ENCODE measurements at regions not wholly inside any gene's neighbourhood (a gene's known extent, or its start where the extent isn't known, plus 50 kb on each side); places are given as distances from the start of the nearest gene placed in this dataset.

DNA sequence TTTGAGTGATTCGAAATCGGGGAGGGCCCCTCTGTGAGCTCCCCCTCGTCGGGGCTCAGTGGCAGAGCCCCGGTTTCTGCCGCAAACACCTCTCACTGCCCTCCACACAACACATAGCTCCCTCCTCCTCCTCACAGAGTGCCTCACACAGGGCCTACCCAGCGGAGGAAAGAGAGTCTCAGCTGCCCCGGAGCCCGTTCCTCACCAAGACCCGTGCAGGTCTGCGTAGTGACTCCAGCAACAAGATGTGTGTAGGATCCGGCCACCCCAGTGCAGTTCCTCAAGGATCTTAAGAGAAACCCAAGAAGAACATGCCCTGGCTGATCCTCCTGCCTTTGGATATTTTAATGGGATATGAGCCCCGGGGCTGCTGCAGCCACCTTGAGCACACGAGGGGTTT lies 238.4 kb downstream of the BRD1 start:
- no peak overlapping the region for H3K4me3 ChIP-seq (ENCODE audit: low read depth, low read length)
- H3K9me3 ChIP-seq (ENCODE audit: control insufficient read depth, insufficient read depth, low read depth, low read length): no peaks in the 10 kb centered on the region

DNA sequence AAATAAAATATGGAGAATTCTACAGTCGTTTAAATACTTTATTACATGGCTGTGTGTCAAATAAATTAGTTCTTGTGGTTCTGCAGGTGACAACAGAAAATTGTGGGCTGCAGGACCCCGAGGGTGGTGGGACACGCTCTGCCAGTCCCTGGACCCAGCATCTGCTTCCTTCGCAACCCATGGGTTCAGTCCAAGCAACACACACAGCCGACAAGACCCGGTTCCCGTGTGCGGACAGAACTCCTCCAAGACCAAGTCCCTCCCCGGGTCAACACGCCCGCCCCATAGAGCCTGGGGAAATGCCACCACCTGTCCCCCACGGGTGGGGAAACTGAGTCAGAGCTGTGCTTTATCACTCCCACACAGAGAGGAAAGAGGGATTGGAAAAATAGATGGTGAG lies 238.9 kb downstream of the BRD1 start:
- TF ChIP-seq ZBTB17 (tag by site-specific recombination; IDR thresholded peaks at IDR 0.05) (no peak), ZNF335 (tag by site-specific recombination; conservative IDR thresholded peaks at IDR 0.05) (no peak), ZNF623 (tag by site-specific recombination; IDR thresholded peaks at IDR 0.05) (no peak), ZNF426 (tag by site-specific recombination; IDR thresholded peaks at IDR 0.05) (no peak), ZNF837 (tag by site-specific recombination; IDR thresholded peaks at IDR 0.05) (no peak), ZNF324 (tag by site-specific recombination; IDR thresholded peaks at IDR 0.05) (no peak), ZNF571 (tag by site-specific recombination; IDR thresholded peaks at IDR 0.05) (no peak), ZNF596 (tag by site-specific recombination; IDR thresholded peaks at IDR 0.05) (no peak), ZNF248 (tag by site-specific recombination; IDR thresholded peaks at IDR 0.05) (no peak), ZNF175 (tag by site-specific recombination; IDR thresholded peaks at IDR 0.05) (no peak), ZFP3 (tag by site-specific recombination; IDR thresholded peaks at IDR 0.05; ENCODE audit: low read depth) (no peak), ZFP69B (tag by site-specific recombination; IDR thresholded peaks at IDR 0.05) (no peak), ZBTB20 (tag by site-specific recombination; IDR thresholded peaks at IDR 0.05) (no peak), GFI1B (tag by site-specific recombination; IDR thresholded peaks at IDR 0.05) (no peak), ZNF423 (tag by site-specific recombination; IDR thresholded peaks at IDR 0.05) (no peak), ZBTB7A (tag by site-specific recombination; IDR thresholded peaks at IDR 0.05; ENCODE audit: low read depth) (no peak), ZNF548 (tag by site-specific recombination; IDR thresholded peaks at IDR 0.05) (no peak)
- TF ChIP-seq, protein P1, sequence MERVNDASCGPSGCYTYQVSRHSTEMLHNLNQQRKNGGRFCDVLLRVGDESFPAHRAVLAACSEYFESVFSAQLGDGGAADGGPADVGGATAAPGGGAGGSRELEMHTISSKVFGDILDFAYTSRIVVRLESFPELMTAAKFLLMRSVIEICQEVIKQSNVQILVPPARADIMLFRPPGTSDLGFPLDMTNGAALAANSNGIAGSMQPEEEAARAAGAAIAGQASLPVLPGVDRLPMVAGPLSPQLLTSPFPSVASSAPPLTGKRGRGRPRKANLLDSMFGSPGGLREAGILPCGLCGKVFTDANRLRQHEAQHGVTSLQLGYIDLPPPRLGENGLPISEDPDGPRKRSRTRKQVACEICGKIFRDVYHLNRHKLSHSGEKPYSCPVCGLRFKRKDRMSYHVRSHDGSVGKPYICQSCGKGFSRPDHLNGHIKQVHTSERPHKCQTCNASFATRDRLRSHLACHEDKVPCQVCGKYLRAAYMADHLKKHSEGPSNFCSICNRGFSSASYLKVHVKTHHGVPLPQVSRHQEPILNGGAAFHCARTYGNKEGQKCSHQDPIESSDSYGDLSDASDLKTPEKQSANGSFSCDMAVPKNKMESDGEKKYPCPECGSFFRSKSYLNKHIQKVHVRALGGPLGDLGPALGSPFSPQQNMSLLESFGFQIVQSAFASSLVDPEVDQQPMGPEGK (tag by site-specific recombination; IDR thresholded peaks at IDR 0.05): no peak
- TF ChIP-seq, protein P2, sequence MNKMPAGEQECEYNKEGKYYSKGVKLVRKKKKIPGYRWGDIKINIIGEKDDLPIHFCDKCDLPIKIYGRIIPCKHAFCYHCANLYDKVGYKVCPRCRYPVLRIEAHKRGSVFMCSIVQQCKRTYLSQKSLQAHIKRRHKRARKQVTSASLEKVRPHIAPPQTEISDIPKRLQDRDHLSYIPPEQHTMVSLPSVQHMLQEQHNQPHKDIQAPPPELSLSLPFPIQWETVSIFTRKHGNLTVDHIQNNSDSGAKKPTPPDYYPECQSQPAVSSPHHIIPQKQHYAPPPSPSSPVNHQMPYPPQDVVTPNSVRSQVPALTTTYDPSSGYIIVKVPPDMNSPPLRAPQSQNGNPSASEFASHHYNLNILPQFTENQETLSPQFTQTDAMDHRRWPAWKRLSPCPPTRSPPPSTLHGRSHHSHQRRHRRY (tag by site-specific recombination; IDR thresholded peaks at IDR 0.05): no peak
- POLR2A ChIA-PET: interaction anchor here (1.1 kb wide), 1 partner anchor 41 kb away, joined by 3 read pairs; no protein-coding TSS in a partner anchor
- Histone ChIP-seq H3K9me3 (ENCODE audit: control insufficient read depth, insufficient read depth, low read depth, low read length) (no peaks in the 10 kb centered on the region), H3K27ac (ENCODE audit: extremely low read depth, low read depth, low read length) (no peak overlapping the region), H3K4me3 (ENCODE audit: low read depth, low read length) (no peak overlapping the region), H3K36me3 (ENCODE audit: control insufficient read depth in 2 of 2, insufficient read depth in 1 of 2, low read length in 2 of 2) (no peaks in the 10 kb centered on the region), H3K4me1 (ENCODE audit: control insufficient read depth, insufficient read depth, low read length) (no peaks in the 10 kb centered on the region)
- CTCF ChIA-PET: no interaction called here

More for the DNA sequence above, 238.4 kb downstream of the BRD1 start:
- CTCF ChIA-PET: no interaction called here
- POLR2A ChIA-PET: interaction anchor here (1.1 kb wide), 1 partner anchor 41 kb away, joined by 3 read pairs; no protein-coding TSS in a partner anchor
- no peaks in the 10 kb centered on the region for H3K4me1 ChIP-seq (ENCODE audit: control insufficient read depth, insufficient read depth, low read length)
- no peak overlapping the region for H3K27ac ChIP-seq (ENCODE audit: extremely low read depth, low read depth, low read length)
- H3K36me3 ChIP-seq (ENCODE audit: control insufficient read depth in 2 of 2, insufficient read depth in 1 of 2, low read length in 2 of 2): no peaks in the 10 kb centered on the region
- TF ChIP-seq ZNF677 (tag by site-specific recombination; IDR thresholded peaks at IDR 0.05) (0 out of 2 replicates have a peak, but pooled peaks have one; percentile 55), ZNF510 (tag by site-specific recombination; IDR thresholded peaks at IDR 0.05; ENCODE audit: insufficient replicate concordance) (no peak)
- TF ChIP-seq, protein P3, sequence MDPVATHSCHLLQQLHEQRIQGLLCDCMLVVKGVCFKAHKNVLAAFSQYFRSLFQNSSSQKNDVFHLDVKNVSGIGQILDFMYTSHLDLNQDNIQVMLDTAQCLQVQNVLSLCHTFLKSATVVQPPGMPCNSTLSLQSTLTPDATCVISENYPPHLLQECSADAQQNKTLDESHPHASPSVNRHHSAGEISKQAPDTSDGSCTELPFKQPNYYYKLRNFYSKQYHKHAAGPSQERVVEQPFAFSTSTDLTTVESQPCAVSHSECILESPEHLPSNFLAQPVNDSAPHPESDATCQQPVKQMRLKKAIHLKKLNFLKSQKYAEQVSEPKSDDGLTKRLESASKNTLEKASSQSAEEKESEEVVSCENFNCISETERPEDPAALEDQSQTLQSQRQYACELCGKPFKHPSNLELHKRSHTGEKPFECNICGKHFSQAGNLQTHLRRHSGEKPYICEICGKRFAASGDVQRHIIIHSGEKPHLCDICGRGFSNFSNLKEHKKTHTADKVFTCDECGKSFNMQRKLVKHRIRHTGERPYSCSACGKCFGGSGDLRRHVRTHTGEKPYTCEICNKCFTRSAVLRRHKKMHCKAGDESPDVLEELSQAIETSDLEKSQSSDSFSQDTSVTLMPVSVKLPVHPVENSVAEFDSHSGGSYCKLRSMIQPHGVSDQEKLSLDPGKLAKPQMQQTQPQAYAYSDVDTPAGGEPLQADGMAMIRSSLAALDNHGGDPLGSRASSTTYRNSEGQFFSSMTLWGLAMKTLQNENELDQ (tag by site-specific recombination; IDR thresholded peaks at IDR 0.05; ENCODE audit: low read depth): no peak
